ENCODE measurements at regions not wholly inside any gene's neighbourhood (a gene's known extent, or its start where the extent isn't known, plus 50 kb on each side); places are given as distances from the start of the nearest gene placed in this dataset.

DNA sequence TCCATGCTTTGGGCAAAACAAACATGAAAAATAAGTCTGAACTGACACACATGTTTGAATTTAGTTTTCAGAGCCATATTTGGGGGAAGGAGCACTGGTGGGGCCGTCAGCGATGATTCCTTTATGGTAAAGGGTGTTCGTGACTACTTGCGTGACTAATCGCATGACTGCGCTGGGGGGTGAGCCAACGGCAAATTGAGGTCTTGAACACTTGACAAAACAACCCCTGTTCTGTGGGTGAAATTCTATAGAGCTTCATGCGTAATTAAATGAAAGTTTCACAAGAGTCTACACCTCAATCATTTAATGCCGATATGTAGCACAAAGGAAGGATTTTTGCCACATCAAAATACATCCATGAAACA lies 127.5 kb upstream of the CYP1B1 start:
- no peak for DNase-seq

DNA sequence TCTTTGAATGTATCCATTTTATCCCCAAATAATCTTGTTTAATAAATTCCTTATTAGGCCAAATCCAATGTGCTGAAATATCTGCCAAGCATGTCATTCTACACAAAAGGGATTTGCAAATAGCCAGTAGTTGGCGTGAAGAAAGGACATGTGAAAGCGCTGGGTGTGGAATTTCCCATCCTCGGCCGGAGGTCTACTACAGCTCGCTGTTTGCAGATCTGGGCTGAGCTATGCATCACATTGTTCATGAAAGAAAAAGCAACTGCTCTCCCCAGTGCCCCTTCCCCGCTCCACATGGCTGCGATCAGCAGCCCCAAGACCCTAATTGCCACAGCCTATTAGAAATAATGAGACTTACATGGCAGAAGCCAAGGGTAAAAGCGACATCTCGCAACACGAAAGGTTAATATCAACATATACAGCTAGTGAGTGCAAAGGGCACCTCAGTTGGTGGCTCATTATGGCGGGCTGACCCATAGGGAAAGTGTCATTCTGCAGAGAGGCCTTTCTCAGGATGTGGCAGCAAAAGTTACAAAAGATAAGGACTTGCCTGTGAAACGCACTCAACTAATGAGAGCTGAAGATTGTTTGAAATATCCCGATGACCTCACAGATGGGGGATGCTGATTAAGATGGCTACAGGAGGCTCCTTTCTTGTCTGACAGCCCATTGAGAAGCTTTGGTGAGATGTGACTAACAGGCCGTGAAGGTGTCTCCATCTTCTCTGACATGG lies 126.9 kb upstream of the CYP1B1 start:
- DNase-seq: no peak

DNA sequence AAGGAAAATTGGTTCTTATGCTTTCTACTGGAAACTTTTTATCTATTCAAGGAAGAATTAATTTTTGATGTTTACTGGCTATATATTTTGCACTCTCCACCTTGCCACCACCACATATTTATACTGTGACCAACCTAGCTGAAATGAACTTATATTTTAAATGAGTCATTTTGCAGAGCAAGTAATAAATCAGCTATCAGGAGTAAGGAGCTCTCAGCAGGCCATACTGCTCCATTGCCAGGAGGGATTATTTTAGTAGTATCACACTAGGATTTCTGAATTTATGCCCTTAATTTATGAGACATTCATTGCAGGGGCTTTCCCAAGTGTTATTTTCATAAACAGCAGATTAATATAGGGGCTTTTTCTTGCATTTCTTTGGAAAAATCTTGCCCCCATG lies 125.8 kb upstream of the CYP1B1 start:
- DNase-seq: no peak

- no peak for DNase-seq
Measured at GRCh38 chr2:38200598-38200997, 124.6 kb upstream of the CYP1B1 start.

DNA sequence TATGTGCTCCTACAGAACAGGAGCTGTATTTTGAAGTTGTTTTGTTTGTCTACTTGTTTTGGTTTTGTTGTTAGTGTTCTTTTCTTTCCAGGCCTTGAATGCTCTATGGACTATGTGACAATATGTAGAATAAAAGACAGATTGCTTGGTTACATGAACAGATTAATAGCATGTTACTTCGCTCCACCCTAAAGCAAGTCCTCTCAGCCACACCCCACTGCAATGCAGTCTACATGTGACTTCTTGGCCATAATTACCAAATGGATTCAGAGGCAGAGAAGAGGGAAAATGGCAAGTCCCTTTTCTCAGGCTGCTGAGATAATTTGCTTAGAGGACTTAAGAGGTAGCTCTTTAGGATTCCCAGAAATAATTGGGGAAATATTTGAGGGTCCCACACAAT lies 123.2 kb upstream of the CYP1B1 start:
- no peak for DNase-seq

GRCh38 chr2:38194751-38195150 lies 118.8 kb upstream of the CYP1B1 start:
- DNase-seq: no peak

GRCh38 chr2:38192976-38193375 lies 117.0 kb upstream of the CYP1B1 start:
- DNase-seq: no peak

GRCh38 chr2:38192046-38192445 lies 116.1 kb upstream of the CYP1B1 start:
- no peak for DNase-seq

GRCh38 chr2:38191516-38191915 lies 115.6 kb upstream of the CYP1B1 start:
- no peak for DNase-seq

GRCh38 chr2:38190542-38191218 lies 114.7 kb upstream of the CYP1B1 start:
- DNase-seq: no peak

GRCh38 chr2:38187541-38188011 lies 111.6 kb upstream of the CYP1B1 start:
- peak; percentile 70 for DNase-seq

DNA sequence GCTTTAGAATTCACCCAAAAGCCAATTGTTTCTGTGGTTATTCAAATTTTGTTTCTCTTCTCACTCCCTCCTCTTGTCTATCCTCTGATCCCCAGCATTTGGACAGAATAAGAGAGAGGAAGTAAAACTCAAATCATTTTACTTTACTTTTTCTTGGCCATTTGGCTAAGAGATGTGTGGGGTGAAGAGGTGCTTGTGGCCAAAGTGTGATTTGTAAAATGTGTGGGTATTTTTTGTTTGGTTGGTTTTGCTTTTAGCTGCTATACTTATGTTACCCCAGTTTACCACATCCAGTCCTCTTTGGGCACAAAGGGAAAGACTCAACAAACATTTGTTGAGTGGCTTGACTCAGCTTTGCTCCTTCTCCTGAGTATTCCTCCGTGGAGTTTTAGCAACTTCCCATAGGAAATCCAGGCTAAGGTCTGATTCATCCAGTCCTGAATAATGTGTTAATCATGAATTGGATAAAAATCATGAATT lies 109.1 kb upstream of the CYP1B1 start:
- DNase-seq: no peak

DNA sequence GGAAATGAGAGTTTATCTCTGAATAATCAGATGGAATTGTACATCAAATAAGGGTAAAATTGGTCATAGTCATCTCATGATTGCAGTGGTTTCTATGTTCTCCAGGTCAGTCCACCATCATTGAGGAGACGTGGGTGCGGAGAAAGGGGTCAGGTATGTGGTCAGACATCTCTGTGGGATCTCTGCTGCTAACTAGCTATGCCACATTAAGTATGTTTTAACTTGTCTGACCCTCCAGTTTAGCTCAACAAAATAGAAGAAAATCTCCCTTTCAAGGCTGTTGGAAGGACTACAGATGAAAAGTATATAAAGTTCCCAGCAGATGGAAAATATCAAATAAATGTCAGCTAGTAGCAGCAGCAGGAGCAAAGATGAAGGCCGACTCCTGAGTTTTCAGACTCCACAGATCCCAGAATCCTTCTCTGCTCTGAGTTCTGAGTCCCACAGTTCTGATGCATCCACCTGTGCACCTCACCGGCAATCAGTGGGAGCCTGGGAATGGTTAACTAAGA lies 106.6 kb upstream of the CYP1B1 start:
- no peak for DNase-seq

DNA sequence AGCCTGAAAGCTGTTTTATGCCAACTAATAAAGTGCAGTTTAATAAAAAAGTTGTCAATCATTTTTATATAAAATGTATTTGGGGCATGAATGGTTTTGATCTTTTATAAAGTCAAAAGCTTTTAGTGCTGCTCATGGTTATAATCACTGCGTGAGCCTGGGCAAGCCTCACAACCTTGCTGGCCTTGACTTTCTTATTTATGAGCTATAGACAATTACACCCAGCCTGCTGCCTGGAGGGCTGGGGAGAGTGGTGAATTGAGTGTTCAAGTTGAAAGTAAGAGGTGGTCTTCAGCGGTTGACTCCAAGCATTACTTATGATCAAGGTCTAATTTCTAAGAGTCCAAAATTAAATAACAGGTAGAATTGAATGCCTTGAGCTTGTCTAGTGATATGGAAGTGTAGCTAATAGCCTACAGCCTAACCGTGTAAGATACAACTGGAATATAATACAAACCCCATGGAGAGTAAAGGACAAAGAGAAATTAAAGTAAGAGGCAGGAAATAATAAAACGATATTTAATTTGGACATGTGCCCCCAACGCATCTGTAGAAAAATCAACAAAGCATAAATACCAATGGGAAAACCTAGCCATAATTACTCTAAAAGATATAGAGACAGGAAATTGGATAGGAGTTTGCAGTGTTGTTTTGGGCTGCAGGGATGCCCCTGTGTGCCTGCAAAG lies 106.0 kb upstream of the CYP1B1 start:
- DNase-seq: no peak

DNA sequence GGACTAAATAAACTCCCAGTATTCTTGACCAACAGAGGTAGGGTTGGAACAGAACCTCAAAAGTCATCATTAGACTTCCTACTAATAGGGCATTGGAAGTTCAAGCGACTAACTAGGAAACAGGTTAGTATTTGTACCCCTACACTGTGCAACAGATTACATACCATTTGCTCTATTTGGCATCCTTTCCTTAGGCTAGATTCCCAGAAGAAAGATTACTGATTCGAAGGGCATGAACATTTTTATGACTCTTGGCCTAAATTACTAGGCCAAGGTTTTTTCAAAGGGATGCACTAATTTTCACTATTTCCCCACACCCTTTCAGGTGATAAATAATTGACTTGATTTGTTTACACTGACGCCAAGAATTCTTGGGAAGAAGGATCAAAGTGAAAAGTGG lies 104.8 kb upstream of the CYP1B1 start:
- no peak for DNase-seq

DNA sequence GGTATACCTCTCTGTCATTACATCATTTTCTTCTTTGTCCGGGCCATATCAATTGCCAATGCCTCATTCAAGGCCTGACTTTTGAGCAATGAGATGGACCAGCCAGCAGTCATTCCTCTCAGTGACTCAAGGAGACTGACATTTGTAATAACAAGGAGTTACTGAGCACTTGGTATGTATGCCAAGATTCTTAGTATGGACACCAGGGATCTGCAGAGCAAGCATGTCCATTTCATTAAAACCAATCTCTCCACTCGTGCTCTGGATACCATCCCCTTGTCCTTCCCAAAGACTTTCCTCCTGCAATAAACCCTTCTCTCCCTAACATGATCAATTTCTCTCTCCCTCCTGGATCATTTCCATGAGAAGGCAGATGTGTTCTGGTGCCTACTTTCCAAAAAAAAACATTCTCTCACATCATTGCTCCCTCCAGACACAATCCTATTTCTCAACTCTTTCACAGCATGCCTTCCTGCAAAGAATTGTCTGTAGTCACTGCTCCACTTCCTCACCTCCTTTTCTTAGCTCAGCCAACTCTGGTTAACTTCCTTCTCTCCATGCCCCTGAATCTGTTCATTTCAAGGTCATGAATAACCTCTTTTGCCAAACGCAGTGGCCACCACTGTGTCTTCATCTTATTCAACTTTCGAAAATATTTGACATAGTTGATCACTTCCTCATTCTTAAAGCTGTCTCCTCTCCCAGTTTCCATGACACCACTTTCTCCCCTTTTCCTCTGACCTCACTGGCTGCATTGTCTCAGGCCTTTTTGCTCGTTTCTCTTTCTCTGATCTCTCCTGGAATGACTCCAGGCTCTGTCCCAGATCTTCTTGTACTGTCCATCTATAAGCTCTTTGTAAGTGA lies 102.8 kb upstream of the CYP1B1 start:
- DNase-seq: peak; percentile 35

- DNase-seq: no peak
Measured at GRCh38 chr2:38178119-38178518, 102.2 kb upstream of the CYP1B1 start.

GRCh38 chr2:38176619-38177021 lies 100.7 kb upstream of the CYP1B1 start:
- no peak for DNase-seq

- DNase-seq: peak; percentile 36
Measured at GRCh38 chr2:38174646-38175423, 98.9 kb upstream of the CYP1B1 start.

GRCh38 chr2:38174131-38174530 lies 98.2 kb upstream of the CYP1B1 start:
- DNase-seq: no peak

- DNase-seq: no peak
Measured at GRCh38 chr2:38173683-38174082, 97.7 kb upstream of the CYP1B1 start.
